GM18498 (cell line): ENCODE measurements at regions not wholly inside any gene's neighbourhood (a gene's known extent, or its start where the extent isn't known, plus 50 kb on each side); places are given as distances from the start of the nearest gene placed in this dataset.

Experiments used
- ATAC-seq: cut with Tn5 transposase; IDR thresholded peaks from one replicate; pipeline ENCODE4 v1.9.1; 2021; ENCODE audit warnings: mild to moderate bottlenecking, moderate library complexity; ENCODE audit not compliant: unreplicated experiment

DNA sequence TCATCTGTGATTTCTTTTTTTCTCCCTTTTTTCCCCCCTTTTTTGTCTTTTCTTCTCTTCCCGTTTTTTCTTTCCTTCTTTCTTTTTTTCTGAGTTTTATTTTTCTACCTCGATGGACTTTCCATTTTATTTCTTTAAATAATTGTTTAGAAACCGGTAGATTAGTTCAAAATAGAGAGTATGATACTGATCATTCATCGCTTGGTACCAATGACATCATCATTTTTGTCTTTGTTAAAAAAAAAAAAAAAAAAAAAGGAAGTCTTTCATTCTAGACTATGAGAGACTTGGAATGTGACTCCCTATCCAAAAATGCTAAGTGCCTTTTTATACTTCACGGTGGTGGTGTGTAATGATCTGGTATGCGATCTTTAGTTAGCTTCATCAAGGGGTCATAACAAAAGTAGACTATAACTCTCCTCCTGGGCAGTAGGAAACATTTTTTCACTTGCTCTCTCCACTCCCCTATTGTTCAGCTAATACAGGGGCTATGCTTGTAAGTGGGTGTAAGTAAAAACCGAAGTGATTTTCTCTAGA, 1517.5 kb upstream of the ZEB2 start:
- no peak for ATAC-seq

DNA sequence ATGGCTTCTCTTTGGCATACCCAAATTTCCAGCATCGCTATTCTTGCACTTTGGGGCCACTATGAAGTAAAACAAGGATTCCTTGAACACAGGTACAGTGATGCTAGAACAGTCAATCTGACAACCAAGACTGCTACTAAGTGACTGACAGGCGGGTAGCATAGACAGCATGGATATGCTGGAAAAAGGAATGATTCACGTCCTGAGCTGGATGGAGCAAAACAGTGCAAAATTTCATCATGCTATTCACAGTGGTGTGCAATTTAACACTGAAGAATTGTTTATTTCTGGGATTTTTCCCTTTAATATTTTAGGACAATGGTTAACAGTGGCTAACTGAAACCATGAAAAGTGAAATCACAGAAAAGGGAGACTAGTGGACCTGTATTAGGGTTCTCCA, 1511.2 kb upstream of the ZEB2 start:
- ATAC-seq = no peak

DNA sequence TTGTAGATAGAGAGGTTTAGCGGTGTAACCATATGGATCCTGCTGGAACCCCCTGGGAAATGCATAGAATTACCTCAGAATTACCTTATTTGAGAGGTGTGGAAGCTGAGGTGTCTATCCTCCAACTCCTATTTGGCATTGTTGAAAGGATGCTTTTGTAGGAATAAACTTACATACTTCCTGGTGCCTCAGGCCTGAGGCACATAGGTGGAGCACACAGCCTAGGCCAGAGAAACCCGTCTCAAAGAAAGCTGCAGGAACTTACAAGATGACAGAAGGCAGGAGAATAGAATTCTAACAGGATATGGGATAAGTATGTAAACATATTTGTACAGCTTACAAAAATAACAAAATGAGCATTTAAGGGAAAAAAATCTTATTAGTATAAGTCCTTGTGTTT, 1507.2 kb upstream of the ZEB2 start:
- ATAC-seq = no peak

DNA sequence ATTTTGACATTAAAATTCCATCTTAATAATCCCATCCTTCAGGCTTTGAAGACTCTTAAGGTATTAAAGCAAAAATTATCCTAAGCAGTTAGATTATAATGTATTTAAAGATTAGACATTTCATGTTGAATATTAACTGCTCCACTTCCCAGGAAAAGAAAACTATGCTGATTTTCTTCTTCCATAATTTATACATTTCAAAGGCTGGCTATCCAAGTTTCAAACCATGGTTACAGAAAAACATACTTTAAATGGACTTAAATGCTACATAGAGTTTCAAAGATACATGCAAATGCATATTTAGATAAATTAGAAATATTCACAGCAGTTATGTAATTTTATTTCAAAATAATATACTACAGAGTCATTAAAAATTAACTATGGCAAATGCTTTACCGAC, 1505.6 kb upstream of the ZEB2 start:
- ATAC-seq = no peak

DNA sequence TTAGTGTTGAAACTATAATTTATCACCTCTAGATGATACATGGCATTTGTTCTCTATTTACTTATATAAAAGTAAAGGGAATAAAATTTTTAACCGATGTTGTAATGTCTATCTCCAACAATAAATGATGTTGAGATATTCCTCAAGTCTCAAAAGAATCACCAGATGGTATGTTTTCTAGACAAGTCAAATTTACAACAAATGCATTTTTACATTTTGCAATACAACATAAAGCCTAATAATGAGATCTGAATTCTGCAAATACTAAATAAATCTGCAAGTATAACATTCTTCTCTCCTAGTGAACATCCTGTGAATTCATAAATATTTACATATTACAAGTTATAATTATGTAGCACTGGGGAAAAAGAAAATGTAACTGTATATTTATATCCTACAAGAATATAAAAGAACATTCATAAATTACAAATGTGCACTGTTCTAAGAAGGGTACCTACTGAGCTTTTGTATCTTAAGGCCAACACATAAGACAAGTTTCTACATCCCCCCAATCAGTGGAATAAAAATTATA, 1504.4 kb upstream of the ZEB2 start:
- ATAC-seq = no peak

DNA sequence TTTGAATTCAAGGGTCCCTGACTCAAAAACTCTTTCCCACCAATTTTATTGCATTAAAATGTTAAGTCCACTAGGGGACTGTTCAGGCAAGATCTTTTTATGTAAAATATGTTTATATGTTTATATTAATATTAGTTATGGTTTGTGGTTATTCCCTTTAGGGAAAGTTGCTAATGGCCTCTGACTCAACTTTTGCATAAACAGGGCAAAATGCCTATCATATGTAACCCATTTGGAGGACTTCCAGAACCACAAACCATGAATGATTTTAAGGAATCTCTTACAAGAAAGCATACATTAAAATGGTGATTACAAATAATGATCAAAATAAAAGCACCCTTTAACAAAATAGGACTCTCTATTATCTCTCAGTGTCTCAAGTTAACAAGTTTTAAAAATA, 1484.5 kb upstream of the ZEB2 start:
- no peak for ATAC-seq

DNA sequence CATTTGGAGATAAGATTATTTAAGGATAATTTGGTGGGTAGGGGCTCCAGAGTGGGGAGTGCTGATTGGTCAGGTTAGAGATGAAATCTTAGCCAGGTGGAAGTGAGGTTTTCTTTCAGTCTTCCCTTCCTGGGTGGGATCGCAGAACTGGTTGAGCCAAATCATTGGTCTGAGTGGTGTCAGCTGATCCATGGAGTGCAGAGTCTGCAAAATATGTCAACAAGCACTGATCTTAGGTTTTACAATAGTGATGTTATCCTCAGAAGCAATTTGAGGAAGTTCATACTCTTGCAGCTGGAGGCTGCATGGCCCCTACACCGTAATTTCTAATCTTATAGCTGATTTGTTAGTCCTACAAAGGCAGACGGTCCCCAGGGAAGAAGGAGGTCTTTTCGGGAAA, 1483.4 kb upstream of the ZEB2 start:
- ATAC-seq = no peak

DNA sequence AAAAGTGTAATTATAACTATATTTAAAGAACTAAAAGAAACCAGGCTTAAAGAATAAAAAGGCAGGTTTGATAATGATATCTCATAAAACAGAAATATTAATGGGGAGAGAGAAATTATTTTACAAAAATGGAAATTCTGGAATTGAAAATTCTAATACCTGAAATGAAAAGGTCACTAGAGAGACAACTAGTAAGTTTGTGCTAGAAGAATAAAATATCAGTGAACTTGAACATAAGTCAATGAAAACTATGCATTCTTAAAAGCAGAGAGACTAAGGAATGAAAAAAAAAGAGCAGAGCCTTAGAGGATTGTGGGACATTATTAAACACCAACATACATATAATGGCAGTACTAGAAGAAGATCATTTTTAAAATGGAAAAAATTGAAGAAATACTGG, 1475.0 kb upstream of the ZEB2 start:
- no peak for ATAC-seq

DNA sequence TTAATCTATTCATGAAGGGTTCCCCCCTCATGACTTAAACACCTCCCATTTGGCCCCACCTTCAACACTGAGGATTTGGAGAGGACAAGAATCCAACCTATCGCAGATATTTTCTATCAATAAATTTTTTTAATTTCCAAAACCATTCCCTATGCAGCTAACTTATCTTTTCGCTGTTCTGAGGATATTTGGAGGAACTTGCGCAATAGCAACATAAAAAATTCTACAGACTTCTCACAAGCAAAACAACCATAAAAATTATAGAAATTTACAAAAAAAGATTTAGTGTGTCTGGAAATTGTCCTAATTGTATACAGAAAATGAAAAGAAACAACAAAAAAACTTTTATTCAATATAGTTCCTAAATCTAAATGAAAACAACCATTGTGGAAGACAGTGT, 1472.7 kb upstream of the ZEB2 start:
- no peak for ATAC-seq

DNA sequence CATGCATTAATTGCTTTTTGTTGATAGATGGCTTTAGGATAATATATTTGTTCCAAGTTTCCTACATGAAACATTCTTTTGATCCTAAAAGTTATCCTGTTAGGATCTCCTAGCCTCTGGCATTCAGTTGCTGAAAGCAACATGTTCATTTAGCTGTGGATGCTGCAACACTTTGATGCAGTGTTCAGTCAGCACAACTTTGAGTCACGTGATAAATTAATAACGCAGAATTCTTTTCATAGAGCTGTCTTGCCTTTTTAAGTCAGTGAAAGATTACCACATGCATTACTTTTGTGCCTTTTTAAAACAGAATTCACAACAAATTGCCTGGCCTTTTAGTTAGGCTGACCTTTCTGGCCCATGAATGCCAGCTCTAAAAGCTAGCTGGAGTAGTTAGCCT, 1467.9 kb upstream of the ZEB2 start:
- no peak for ATAC-seq

DNA sequence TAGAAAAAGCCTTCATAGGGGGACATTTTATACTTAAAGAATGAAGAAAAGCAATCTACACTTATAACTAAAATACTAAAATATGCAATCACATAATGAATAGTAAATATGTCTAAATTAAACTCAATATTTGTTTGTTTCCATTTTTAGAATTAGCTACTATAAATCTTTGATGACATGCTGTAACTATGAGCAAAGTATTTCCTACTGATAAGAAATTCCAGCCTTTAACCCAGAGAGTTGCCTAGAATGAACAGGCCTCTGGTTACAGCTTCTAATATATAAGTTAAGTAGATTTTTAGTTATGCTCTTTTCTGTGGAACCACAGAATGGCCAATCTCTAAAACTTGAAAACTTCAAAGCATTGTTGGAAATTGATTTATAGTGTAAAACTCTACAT, 1465.6 kb upstream of the ZEB2 start:
- ATAC-seq = no peak

DNA sequence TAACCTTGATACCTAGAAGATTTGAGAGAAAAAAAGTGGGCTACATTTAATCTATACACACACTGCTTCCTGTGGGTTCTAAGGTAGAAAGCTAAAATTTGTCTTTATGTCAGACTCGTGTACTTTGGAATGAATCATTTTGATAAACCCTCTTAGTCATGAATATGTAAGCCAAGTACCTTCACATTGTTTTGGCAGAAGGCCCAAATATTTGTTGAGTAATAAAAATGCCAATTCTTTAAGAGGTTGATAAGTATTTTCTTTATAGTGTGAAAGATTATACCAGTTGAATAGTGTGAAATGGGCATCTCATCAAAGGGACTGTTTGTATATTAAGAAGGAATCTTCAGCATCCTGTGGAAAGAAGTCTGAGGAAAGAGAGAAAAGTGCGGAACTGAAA, 1464.7 kb upstream of the ZEB2 start:
- ATAC-seq = no peak

DNA sequence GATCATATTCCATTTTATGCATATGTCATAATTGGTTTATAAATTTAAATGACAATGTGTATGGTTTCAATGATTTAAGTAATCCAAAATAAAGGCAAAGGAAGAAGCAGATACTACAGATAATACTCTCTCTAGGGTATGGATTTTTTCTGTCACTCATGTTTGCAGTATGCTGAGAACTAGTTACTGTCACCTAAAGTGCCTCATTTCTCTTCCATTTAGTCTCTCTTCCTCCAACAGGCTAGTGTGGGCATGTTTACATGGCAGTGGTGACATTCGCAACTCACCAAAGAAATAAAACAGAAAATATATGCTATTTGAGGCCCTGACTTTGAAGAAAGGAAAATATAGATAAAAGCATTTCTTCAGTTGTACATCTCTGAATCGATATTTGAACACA, 1460.4 kb upstream of the ZEB2 start:
- no peak for ATAC-seq

DNA sequence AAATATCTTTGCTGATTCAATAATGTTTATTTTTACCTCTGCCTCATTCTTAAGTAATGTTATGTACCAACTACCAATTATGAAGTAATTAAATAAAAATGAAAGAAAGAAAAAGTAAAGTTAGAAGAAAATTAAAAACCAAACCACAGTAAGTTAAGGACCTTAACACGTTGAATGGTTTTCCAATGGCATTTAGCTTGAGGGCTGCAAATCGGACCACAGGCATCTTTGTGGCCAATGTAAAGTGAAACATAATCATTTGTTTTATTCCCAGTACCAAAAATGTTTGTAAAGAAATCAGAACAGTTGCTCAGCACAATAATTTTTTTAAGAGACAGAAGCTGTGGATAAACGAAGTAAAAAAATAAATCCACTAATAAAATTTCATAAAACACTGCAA, 1455.5 kb upstream of the ZEB2 start:
- ATAC-seq = no peak

DNA sequence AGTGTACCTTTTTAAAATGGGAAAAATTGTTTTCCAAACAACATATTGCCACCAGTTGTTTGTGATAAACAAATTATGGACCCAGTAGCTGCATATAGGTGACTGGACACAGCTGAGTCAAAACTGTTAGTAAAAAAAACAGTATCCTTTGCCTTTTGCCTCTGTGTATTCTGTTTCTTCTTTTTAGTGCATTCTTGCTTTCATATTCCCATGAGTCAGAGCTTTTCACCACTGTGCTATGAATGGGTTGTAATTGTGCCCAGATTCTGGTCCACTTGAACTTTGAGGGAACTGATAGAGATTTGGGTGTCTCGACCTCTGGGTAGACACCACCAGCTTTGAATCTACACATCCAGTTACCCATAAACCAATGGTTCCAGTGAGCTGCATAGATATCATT, 1441.9 kb upstream of the ZEB2 start:
- no peak for ATAC-seq

DNA sequence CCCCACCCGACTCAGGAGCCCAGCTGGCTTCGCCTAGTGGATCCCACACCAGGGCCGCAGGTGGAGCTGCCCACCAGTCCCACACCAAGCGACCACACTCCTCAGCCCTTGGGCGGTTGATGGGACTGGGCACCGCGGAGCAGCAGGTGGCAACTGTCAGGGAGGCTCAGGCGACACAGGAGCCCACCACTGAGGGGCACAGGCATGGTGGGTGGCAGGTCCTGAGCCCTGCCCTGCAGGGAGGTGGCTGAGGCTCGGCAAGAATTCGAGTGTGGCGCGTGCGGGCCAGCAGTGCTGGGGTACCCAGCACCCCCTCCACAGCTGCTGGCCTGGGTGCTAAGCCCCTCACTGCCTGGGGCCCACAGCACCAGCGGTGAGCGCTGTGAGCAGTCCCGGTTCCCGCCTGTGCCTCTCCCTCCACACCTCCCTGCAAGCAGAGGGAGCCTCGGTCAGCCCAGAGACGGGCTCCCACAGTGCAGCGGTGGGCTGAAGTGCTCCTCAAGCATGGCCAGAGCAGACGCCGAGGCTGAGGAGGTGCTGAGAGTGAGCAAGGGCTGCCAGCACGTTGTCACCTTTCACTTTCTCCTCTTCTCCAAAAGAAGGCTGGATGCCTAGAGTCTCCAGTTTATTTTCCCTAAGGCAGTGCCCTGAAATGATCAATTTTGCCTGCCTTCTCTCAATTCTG, 1440.7 kb upstream of the ZEB2 start:
- no peak for ATAC-seq

DNA sequence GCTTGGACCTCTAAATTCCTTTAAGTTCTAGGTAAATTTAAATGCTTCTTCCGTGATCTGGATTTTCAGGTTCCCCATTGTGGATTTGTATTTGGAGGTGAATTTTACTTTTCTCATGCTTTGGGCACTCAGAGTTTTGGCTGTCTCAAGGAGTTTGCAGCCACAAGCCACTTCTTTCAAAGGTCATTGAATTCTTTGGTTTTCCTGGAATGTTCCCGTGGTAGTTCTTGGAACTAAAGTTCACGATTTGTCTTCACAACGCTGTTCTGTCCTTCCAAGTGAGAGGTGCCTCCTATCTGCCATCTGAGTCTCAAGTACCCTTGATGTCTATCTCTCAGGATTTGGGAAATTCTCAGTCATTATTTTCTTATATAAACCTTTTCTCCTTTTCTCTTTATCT, 1438.7 kb upstream of the ZEB2 start:
- no peak for ATAC-seq

DNA sequence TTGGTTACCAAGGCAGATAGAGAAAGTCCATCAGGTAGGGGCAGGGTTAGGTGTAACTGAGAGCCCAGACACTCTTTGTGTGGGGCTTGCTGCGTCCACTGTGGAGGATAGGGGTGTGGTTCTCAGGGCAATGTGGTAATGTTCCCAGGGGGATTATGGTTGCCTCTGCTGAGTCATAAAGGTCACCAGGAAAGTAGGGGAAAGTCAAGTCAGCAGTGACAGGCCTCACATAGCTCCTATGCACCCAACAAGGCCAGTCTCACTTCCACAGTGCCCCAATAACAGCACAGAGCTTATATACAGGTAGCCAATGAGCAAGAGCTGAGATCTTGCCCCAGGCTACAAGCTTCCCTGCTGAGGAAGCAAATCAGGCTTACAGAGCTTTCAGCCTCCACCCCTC, 1438.0 kb upstream of the ZEB2 start:
- no peak for ATAC-seq

DNA sequence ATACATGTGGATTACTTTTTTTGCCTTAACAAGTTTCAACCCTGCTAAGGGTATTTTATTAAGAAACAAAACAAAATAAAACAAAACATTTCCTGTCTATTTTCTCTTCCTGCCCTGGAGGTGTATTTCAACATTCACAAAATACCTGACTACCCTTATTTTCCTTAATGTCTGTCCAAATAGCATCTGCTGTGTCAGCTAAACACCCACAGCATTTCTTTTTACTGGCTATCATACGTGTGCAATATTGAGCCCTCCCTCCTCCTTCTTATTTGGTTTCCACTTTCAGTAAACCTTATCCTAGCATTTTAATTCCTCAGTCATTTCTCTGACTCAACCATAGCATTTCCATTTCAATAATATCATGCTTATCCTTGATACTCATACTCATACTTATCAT, 1420.0 kb upstream of the ZEB2 start:
- ATAC-seq = no peak

DNA sequence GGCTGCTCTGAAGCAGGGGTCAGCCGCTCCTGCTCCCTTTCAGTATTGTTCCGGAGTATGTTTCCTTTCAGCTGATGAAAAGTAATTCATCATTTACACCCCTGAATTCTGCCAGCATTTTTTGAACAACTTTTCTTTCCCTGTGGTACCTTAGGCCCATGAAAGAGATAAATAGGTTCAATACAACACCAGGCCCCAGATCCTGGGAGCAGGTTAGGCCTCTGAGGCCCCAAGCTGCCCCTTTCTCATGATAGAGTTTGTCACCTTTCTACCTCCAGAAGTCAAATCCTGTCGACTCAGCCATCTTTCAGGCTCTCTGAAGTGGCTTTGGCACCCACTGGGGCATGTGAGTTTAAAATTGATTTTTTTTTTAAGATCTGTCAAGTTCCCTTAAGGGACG, 1415.1 kb upstream of the ZEB2 start:
- no peak for ATAC-seq

DNA sequence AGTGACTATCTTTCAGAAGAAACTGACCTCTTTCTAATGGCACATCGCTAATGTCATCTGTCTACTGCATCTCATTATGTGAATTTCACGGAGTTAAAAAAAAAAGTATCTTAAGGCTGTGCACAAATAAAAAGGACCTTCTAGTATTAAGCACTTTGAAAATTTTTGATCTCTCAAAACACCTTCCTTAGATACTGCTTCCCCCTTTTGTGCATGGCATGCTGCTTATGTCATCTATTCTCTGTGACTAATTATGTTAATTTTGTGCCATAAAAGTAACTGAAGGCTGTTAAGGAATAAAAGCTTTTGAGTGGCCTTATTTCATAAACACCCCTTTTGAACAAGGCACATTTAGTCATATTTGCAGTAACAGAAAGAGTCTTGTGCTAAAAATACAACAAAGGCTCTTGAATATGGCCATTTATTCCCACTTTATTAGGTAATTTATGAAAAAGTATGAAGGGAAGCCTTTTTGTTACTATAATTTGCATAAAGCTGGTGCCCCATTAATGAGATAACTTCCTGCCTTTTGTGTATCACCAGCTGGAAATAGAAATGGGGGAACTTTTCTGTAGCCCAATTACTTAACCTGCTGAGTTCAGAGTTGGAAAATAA, 1412.0 kb upstream of the ZEB2 start:
- no peak for ATAC-seq

DNA sequence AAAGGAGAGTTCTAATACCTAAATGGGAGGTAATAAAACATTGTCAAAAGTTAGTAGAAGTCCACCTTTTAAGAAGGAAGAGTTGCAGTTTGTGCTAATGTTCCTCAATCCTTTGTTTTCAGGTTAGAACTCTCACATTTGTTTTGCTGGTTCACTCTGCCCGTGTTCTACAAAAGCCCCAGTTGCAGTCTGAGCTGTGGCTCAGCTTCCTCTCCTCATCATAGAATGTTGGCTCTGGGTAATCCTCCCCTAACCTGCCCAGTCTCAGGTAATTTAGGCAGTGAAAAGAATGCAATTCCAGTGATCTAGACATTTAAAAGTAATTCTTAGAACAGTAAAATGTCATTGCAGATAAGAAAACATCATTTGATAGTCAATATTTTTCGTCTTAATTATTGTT, 1410.4 kb upstream of the ZEB2 start:
- no peak for ATAC-seq
